ENCODE measurements at regions not wholly inside any gene's neighbourhood (a gene's known extent, or its start where the extent isn't known, plus 50 kb on each side); places are given as distances from the start of the nearest gene placed in this dataset.

DNA sequence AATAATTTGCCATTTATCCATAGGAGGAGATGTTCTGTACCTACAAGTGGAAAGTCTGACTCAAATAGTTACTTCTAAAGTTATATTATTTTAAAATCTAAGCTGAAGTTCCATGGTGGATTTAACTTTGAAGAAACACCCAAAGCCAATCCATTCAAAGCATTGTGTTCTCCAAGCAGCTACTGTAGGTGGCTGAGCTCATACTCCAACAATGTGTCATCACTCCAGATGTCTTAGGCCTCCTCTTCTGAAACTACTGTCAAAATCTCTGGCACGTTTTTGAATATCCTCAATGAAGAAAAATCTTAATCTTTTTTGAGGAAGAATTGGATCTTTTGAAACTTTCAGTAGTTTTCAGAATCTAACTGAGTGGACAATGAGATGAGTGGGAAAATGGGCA, 169.1 kb downstream of the PTEN start:
- TF ChIP-seq, protein P1, sequence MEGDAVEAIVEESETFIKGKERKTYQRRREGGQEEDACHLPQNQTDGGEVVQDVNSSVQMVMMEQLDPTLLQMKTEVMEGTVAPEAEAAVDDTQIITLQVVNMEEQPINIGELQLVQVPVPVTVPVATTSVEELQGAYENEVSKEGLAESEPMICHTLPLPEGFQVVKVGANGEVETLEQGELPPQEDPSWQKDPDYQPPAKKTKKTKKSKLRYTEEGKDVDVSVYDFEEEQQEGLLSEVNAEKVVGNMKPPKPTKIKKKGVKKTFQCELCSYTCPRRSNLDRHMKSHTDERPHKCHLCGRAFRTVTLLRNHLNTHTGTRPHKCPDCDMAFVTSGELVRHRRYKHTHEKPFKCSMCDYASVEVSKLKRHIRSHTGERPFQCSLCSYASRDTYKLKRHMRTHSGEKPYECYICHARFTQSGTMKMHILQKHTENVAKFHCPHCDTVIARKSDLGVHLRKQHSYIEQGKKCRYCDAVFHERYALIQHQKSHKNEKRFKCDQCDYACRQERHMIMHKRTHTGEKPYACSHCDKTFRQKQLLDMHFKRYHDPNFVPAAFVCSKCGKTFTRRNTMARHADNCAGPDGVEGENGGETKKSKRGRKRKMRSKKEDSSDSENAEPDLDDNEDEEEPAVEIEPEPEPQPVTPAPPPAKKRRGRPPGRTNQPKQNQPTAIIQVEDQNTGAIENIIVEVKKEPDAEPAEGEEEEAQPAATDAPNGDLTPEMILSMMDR (IDR thresholded peaks at IDR 0.05): no peak
- TF ChIP-seq POLR2A (IDR thresholded peaks at IDR 0.05) (no peak), POLR2AphosphoS5 (IDR thresholded peaks at IDR 0.05) (no peak)
